ENCODE measurements at regions not wholly inside any gene's neighbourhood (a gene's known extent, or its start where the extent isn't known, plus 50 kb on each side); places are given as distances from the start of the nearest gene placed in this dataset.

- DNase-seq (ENCODE audit: low read depth in 1 of 2, low spot score in 1 of 2) (no peak), FAIRE-seq (no peak), ATAC-seq (no peak)
- Histone ChIP-seq H3K4me1 (no peaks in the 10 kb centered on the region), H3K4me2 (no peak overlapping the region), H3K9me3 (0 out of 3 replicates have a peak, but pooled peaks cover 3% of the 10 kb centered on the region), H3K4me3 (no peak overlapping the region), H3K27ac (no peak overlapping the region)
- ChIA-PET CTCF (interaction anchor here (0.7 kb wide), 1 partner anchor 10 kb away, joined by 3 read pairs; no protein-coding TSS in a partner anchor), POLR2A (no interaction called here)
- 11% methylated on average over 6 of the region's 6 CpGs for WGBS (ENCODE audit: missing lambda C conversion rate)
- TF ChIP-seq EHF (CRISPR knock-in tag; IDR thresholded peaks at IDR 0.05): no peak
Observed at GRCh38 chr20:51153867-51154707, 131.2 kb upstream of the KCNG1 start.

DNA sequence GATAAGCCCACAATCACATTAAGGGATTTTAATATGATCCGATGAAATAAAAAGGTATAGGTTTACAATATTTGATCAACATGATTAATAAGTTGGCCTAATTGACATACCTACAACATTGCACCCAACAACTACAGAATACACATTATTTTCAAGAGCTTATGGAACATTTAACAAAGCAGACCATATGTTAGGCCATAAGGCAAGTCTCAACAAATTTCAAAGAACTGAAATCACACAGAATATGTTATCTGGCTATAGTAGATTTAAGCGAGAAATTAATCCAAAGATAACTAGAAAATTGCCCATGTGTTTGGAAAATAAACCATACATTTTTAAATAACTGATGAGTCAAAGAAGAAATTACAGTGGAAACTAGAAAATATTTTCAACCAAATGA, 126.0 kb upstream of the KCNG1 start:
- H3K4me2 ChIP-seq: no peak overlapping the region
- DNase-seq (ENCODE audit: low read depth in 1 of 2, low spot score in 1 of 2): no peak
- H3K9me3 ChIP-seq: peaks cover 14% of the 10 kb centered on the region; the same call in 1 of the 3 replicates
- ChIA-PET POLR2A (no interaction called here), CTCF (no interaction called here)
- TF ChIP-seq FOXS1 (CRISPR knock-in tag; IDR thresholded peaks at IDR 0.05): no peak
- TF ChIP-seq MAZ (IDR thresholded peaks at IDR 0.05; ENCODE audit: borderline replicate concordance, low read depth, low read length): no peak
- no peak for TF ChIP-seq ZC3H11A (IDR thresholded peaks at IDR 0.05)
- no peak for TF ChIP-seq PBX3 (IDR thresholded peaks at IDR 0.05)
- TF ChIP-seq GATA3 (IDR thresholded peaks at IDR 0.05; ENCODE audit: borderline replicate concordance): no peak
- no peak for TF ChIP-seq RNF2 (IDR thresholded peaks at IDR 0.05; ENCODE audit: borderline replicate concordance, low read depth)
- TF ChIP-seq HOXB5 (CRISPR knock-in tag; IDR thresholded peaks at IDR 0.05): no peak
- no peak for TF ChIP-seq POLR2A (IDR thresholded peaks at IDR 0.05; ENCODE audit: low read length)
- no peak for TF ChIP-seq ESRRA (IDR thresholded peaks at IDR 0.05; ENCODE audit: borderline replicate concordance, low read length)
- no peak for TF ChIP-seq EHF (CRISPR knock-in tag; IDR thresholded peaks at IDR 0.05)
- no peak for TF ChIP-seq CHD2 (IDR thresholded peaks at IDR 0.05; ENCODE audit: low read length, partially characterized antibody)
- no peak for TF ChIP-seq ZNF302 (CRISPR knock-in tag; IDR thresholded peaks at IDR 0.05)
- TF ChIP-seq EHMT2 (IDR thresholded peaks at IDR 0.05; ENCODE audit: low read depth): no peak
- TF ChIP-seq KDM1A (IDR thresholded peaks at IDR 0.05; ENCODE audit: low read depth): no peak
- TF ChIP-seq MAFK (IDR thresholded peaks at IDR 0.05; ENCODE audit: partially characterized antibody): no peak
- TF ChIP-seq ZSCAN20 (CRISPR knock-in tag; IDR thresholded peaks at IDR 0.05): no peak
- no peak for TF ChIP-seq RCOR1 (IDR thresholded peaks at IDR 0.05; ENCODE audit: low read depth, low read length)
- WGBS (ENCODE audit: missing lambda C conversion rate): 60% methylated on average over 2 of the region's 2 CpGs
- H3K4me1 ChIP-seq: no peaks in the 10 kb centered on the region
- H3K27ac ChIP-seq: no peak overlapping the region
- no peak for FAIRE-seq
- no peak for ATAC-seq
- no peak overlapping the region for H3K4me3 ChIP-seq

DNA sequence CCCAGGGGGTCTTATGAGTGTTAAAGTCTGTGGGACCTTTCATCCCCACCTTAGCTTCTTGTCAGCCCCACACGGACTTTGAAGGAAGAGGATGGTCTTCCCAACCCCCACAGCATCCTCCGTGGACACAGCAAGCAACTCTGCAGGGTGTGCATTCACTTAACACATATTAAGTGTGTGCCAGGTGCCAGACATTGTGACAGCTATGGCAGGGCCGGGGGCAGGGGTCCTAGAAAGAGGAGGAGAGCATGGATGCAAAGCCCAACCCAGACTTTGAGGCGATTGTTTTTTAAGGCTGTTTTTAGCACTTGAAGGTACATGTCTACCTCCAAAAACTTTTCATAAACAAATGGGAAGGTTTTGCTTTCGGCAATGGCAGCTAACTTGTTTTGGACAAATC, 121.6 kb upstream of the KCNG1 start:
- Histone ChIP-seq H3K27ac (no peak overlapping the region), H3K4me2 (no peak overlapping the region), H3K4me1 (no peaks in the 10 kb centered on the region), H3K9me3 (peaks cover 14% of the 10 kb centered on the region; the same call in 1 of the 3 replicates), H3K4me3 (no peak overlapping the region)
- POLR2A ChIA-PET: no interaction called here
- CTCF ChIA-PET: interaction anchor here (2.6 kb wide), 1 partner anchor 17 kb away, joined by 9 read pairs; no protein-coding TSS in a partner anchor
- 12% methylated on average over 5 of the region's 5 CpGs for WGBS (ENCODE audit: missing lambda C conversion rate)
- DNase-seq (ENCODE audit: low read depth in 1 of 2, low spot score in 1 of 2): no peak
- no peak for ATAC-seq
- TF ChIP-seq PHF8 (IDR thresholded peaks at IDR 0.05; ENCODE audit: borderline replicate concordance, low read depth) (no peak), EHMT2 (IDR thresholded peaks at IDR 0.05; ENCODE audit: low read depth) (no peak), MYC (IDR thresholded peaks at IDR 0.05; ENCODE audit: borderline replicate concordance, low read length) (no peak), PBX3 (IDR thresholded peaks at IDR 0.05) (no peak), E2F6 (IDR thresholded peaks at IDR 0.05; ENCODE audit: borderline replicate concordance, low read depth) (no peak), RAD21 (conservative IDR thresholded peaks at IDR 0.05 in 1 of 2, IDR thresholded peaks at IDR 0.05 in 1 of 2) (no peak)
- no peak for FAIRE-seq
